HG02852 (cell line): ENCODE measurements at regions not wholly inside any gene's neighbourhood (a gene's known extent, or its start where the extent isn't known, plus 50 kb on each side); places are given as distances from the start of the nearest gene placed in this dataset.
"Not testable (repeated sequence)": the region's sequence is repeated elsewhere in the genome, so short reads cannot be mapped to it uniquely, and the experiment has no call there.

Source experiments
- ATAC-seq: cut with Tn5 transposase; IDR thresholded peaks from one replicate; pipeline ENCODE4 v1.9.1; 2021; ENCODE audit warnings: mild to moderate bottlenecking, moderate library complexity; ENCODE audit not compliant: unreplicated experiment

GRCh38 chr4:126610933-126611332 is 1021.8 kb upstream of the INTU start:
- no peak for ATAC-seq

- no peak for ATAC-seq
Measured at GRCh38 chr4:126611900-126612299, 1020.9 kb upstream of the INTU start.

DNA sequence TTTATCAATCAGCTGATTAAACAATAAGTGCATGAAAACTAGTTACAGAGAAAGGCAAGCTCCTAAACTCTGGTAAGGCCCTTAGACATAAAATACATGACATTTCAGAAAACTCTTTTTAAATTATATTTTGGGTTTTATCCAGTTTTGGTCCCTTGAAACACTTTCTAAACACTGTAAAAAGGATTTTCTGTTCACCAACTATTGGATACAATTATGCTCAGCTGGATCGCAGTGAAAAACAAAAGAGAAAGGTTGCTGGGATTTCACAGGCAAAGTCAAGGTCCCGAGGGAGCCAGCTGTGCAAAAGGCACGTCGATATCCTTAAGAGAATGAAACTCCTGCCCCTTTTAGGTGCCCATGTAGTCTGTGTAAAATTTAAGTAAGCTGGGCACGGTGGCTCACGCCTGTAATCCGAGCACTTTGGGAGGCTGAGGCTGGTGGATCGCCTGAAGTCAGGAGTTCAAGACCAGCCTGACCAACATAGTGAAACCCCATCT is 1018.4 kb upstream of the INTU start:
- ATAC-seq = no peak

DNA sequence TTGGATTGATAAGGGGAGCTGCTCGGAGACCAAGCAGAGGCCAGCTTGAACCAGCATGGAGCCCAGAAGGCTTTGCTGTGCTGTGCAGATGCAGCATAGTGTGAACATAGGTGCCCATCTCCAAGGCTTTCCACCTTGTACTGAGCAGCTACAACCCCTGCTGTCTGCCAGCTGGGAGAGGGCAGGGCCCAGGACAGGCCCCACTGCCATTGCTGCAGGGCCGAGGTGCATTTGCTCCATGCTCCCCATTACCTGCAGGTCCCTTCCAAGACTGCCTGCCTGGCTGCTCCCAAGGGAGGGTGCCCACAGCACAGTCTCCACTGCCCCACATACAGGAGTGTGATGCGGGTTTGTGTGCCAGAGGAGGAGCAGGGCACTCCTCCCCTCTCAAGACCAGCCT is 1016.0 kb upstream of the INTU start:
- ATAC-seq = no peak

DNA sequence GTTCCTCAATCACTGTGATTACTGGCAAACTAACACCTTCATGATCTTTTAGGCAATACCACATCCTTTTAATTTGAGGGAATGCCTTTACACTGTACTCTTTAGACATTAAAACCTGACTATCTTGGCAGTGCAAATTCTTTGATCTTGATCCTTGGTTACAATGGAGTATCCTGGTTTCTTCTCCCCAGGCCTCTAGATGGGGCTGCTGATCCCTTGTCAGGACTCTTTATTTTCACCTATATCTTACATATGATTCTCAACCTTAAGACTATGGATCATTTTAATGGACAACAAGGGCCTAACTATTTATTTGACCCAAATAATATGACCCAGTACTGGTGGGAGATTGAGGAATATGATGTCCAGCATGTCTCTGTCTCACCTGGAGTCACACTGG is 1005.5 kb upstream of the INTU start:
- ATAC-seq = no peak

DNA sequence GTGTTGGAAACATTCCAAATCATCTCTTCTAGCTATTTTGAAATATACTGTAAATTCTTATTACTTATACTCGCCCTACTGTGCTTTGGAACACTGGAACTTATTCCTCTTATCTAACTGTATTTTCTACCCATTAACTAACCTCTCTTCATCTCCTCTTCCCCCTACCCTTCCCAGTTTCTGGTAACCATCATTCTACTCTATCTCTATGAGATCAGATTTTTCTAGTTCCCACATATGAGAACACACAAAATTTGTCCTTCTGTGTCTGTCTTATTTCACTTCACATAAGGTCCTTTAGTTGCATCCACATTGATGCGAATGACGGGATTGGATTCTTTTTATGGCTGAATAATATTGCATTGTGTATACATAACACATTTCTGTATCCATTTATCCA is 1003.8 kb upstream of the INTU start:
- ATAC-seq = no peak

DNA sequence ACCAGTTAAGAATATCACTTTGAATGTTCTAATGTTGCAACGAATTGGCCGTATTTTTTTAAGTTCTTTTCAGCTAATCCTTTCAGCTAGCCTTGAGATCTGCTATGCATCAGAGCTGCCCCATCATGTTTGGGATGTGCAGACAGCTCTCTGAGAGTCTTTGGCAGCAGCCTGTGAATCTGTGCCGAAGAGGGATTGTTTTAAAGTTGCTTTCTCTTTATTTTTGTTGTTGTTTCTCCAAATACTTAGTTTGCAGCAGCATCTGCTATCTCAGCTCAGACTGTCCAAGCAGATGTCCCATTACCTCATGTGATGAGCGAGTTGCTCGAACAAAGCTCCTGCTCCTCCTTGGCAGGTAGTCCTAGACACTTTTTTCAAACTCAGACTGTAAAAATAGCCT is 1002.5 kb upstream of the INTU start:
- ATAC-seq = no peak

GRCh38 chr4:126633306-126633705 is 999.5 kb upstream of the INTU start:
- no peak for ATAC-seq

DNA sequence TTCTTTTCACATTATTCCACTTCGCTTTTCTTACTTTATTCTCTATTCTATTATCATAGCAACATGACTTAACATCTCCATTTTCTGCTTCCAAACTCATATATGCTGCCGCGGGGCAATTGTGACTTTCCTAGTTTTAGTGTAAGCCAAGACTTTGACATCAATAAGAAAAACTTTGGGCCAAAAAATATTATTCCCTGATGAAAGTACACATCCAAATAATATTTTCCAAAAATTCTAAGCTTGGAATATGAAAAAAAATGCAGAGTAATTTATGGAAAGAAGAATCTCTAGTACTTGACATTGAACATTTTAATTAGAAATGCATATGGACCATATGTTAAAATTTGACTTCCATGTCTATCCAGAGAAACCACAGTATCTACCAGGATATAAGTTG is 995.1 kb upstream of the INTU start:
- no peak for ATAC-seq

- no peak for ATAC-seq
Measured at GRCh38 chr4:126647320-126647719, 985.4 kb upstream of the INTU start.

GRCh38 chr4:126647756-126648397 is 984.9 kb upstream of the INTU start:
- no peak for ATAC-seq

- ATAC-seq = no peak
Measured at GRCh38 chr4:126658411-126658810, 974.3 kb upstream of the INTU start.

DNA sequence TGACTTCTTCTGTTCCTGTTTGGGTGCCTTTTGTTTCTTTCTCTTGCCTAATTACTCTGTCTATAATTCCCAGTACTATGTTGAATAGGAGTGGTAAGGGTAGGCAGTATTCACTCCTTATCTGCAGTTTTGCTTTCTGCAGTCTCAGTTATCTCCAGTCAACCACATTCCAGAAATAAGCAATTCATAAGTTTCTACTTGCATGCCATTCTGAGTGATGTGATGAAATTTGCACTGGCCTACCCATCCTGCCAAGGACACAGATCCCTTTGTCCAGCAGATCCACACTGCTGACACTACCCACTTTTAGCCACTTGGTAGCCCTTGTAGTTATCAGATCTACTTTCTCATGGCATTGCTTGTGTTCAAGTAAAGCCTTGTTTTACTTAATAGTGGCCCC is 971.6 kb upstream of the INTU start:
- no peak for ATAC-seq

GRCh38 chr4:126664839-126665238 is 967.9 kb upstream of the INTU start:
- ATAC-seq = no peak

DNA sequence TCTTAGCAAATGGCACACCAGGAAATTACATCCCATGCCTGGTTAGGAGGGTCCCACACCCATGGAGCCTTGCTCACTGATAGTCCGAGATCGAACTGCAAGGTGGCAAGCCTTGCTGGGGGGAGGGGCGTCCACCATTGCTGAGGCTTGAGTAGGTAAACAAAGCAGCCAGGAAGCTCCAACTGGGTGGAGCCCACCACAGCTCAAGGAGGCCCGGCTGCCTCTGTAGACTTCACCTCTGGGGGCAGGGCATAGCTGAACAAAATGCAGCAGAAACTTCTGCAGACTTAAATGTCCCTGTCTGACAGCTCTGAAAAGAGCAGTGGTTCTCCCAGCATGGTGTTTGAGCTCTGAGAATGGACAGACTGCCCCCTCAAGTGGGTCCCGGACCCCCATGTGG is 962.7 kb upstream of the INTU start:
- not testable (repeated sequence) for ATAC-seq

GRCh38 chr4:126678618-126679017 is 954.1 kb upstream of the INTU start:
- ATAC-seq = no peak

DNA sequence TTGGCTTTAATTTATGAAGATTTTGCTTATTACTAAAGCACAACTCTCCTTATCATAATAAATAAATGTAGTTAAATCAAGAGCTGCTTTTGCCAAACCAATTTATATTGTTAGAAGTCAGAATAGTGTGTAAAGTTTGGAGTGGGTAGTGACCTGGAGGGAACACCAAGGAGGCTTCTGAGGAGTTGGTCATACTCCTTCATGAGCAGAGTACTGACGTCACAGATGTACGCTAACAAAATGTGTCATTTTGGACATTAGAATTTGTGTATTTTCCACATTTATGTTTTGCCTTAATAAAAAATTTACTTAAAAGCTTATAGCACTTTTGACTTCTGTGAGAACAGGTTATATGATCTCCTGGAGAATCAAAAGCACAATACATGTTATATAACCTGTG is 953.5 kb upstream of the INTU start:
- ATAC-seq = no peak

- no peak for ATAC-seq
Measured at GRCh38 chr4:126682250-126682649, 950.5 kb upstream of the INTU start.

- ATAC-seq = no peak
Measured at GRCh38 chr4:126686491-126686890, 946.3 kb upstream of the INTU start.

- ATAC-seq = no peak
Measured at GRCh38 chr4:126687655-126688358, 945.0 kb upstream of the INTU start.

DNA sequence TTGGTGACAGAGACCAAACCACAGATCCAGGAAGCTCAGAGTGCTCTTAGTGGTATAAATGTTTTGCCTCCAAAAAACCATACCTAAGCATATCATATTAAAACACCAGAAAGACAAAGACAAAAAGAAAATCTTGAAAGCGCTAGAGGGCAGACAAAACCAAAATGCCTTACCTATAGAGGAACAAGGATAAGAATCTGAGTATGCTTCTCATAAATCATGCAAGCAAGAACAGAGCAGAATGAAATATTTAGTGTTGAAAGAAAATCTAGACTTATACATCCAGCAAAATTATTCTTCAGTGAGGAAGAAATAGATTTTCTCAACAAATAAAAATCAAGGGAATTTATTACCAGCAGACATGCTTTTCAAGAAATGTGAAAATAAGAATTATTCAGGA is 941.0 kb upstream of the INTU start:
- ATAC-seq = no peak

DNA sequence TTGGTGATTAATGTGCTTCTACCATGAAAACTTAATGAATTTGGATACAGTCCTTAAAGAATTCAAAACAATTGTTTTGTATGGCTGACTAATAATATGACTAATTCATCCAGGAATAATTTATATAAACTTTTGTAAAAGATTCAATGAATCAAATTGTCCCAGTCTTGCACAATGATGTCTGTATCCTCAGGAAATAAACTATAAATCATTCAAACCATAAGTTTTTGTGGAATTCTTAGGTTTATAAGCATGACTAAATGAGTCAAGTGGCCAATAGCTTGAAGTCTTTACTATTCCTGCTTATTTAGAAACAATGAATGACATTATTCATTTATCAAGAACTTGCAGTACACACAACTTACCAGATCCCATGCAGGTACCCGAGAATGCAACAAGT is 935.0 kb upstream of the INTU start:
- no peak for ATAC-seq

DNA sequence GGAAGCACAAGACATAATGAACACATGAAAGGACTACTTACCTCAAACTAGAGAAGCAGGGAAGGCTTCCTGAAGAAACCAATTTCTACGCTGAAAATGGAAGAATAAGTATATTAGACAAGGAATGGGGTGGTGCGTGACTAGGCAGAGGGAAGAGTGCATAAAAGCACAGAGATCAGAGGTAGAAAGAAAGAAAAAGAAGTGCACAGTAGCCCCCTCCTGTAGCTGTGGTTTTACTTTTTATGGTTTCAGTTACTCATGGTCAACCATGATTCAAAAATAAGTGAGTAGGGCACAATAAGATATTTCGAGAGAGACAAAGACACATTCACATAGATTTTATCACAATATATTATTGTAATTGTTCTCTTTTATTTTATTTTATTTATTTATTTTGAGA is 934.5 kb upstream of the INTU start:
- ATAC-seq = no peak
